Naive thymus-derived CD4-positive, alpha-beta T cell (primary cell): ENCODE measurements at regions not wholly inside any gene's neighbourhood (a gene's known extent, or its start where the extent isn't known, plus 50 kb on each side); places are given as distances from the start of the nearest gene placed in this dataset.

Experiments
- ATAC-seq: fragments of 150-1000 bp; cut with Tn5 transposase; 2 replicates; pipeline ENCODE4 v1.10.0; 2021; ENCODE audit warnings: mild to moderate bottlenecking, moderate library complexity
- CTCF ChIA-PET: fragments of 350-600 bp; sonication (Branson Sonifier 250); formaldehyde crosslinking; loops from one replicate; lab custom pipeline; 2021; ENCODE audit warnings: antibody characterized with exemption; lab: Charles Lee
- POLR2A ChIA-PET: fragments of 350-600 bp; sonication (Branson Sonifier 250); formaldehyde crosslinking; loops from one replicate; lab custom pipeline; 2021; ENCODE audit warnings: antibody characterized with exemption, inconsistent platforms; lab: Charles Lee
- DNase-seq, 9 donors: peaks; one replicate each; pipeline versions ENCODE4 v3.0.0 to v3.0.0-alpha.2; 2020 to 2022; ENCODE audit warnings: mixed read lengths in 1 of 9
- H3K27ac ChIP-seq: one replicate; pipeline ENCODE4 v1.7.0; 2013; ENCODE audit warnings: mild to moderate bottlenecking, low read depth, low read length, moderate library complexity
- H3K27me3 ChIP-seq, 2 donors: one replicate each; pipeline ENCODE4 v1.7.0; 2013; ENCODE audit warnings: low read length in 2 of 2, mild to moderate bottlenecking in 2 of 2, moderate library complexity in 2 of 2; ENCODE audit not compliant: control insufficient read depth in 2 of 2, insufficient read depth in 2 of 2
- H3K36me3 ChIP-seq, 3 experiments: 1 replicate in 2 of 3; 2 replicates in 1 of 3; pipeline ENCODE4 v1.7.0; 2013; ENCODE audit warnings: low read length in 3 of 3, mild to moderate bottlenecking in 3 of 3, moderate library complexity in 1 of 3; ENCODE audit not compliant: insufficient read depth in 3 of 3, control insufficient read depth in 2 of 3
- H3K4me1 ChIP-seq, 2 donors: one replicate each; pipeline ENCODE4 v1.7.0; 2013; ENCODE audit warnings: low read length in 2 of 2, mild to moderate bottlenecking in 2 of 2, moderate library complexity in 1 of 2; ENCODE audit not compliant: control insufficient read depth in 2 of 2, insufficient read depth in 2 of 2
- H3K4me3 ChIP-seq: 2 replicates; pipeline ENCODE4 v1.7.0; 2013; ENCODE audit warnings: mild to moderate bottlenecking, low read length
- H3K9me3 ChIP-seq, 3 experiments: 1 replicate in 2 of 3; 2 replicates in 1 of 3; pipeline ENCODE4 v1.7.0; 2013; ENCODE audit warnings: low read length in 3 of 3; ENCODE audit not compliant: control insufficient read depth in 2 of 3
- H3K27ac Mint-ChIP-seq, 9 donors: one replicate each; pipeline ENCODE4 v1.8.0; 2020 to 2022; ENCODE audit warnings: mixed read lengths in 9 of 9, mild to moderate bottlenecking in 8 of 9, moderate library complexity in 5 of 9, inconsistent platforms in 2 of 9
- H3K27me3 Mint-ChIP-seq, 5 donors: one replicate each; pipeline ENCODE4 v1.8.0; 2021 to 2022; ENCODE audit warnings: mixed read lengths in 5 of 5, mild to moderate bottlenecking in 1 of 5
- H3K36me3 Mint-ChIP-seq, 5 donors: one replicate each; pipeline ENCODE4 v1.8.0; 2020 to 2022; ENCODE audit warnings: mixed read lengths in 5 of 5, mild to moderate bottlenecking in 3 of 5, inconsistent platforms in 1 of 5
- H3K4me1 Mint-ChIP-seq, 7 donors: one replicate each; pipeline ENCODE4 v1.8.0; 2020 to 2022; ENCODE audit warnings: mixed read lengths in 7 of 7, mild to moderate bottlenecking in 3 of 7, inconsistent platforms in 1 of 7
- H3K4me3 Mint-ChIP-seq, 10 donors: one replicate each; pipeline ENCODE4 v1.8.0; 2020 to 2022; ENCODE audit warnings: mild to moderate bottlenecking in 10 of 10, mixed read lengths in 10 of 10, moderate library complexity in 6 of 10, inconsistent platforms in 2 of 10
- H3K9me3 Mint-ChIP-seq, 11 donors: one replicate each; pipeline ENCODE4 v1.8.0; 2020 to 2022; ENCODE audit warnings: mixed read lengths in 11 of 11, mild to moderate bottlenecking in 4 of 11, inconsistent platforms in 1 of 11, moderate library complexity in 1 of 11
- intact Hi-C, 2 donors: fragments of 100-400 bp; cut with micrococcal nuclease; formaldehyde crosslinking; loops; one replicate each; pipeline ENCODE4 v1.15.1; 2023

GRCh38 chr22:49551446-49551845, 276.2 kb downstream of the BRD1 start:
- no peaks in the 10 kb centered on the region for H3K36me3 ChIP-seq
- DNase-seq: no peak
- H3K9me3 Mint-ChIP-seq: peaks cover 0 to 13% (median 7%) of the 10 kb centered on the region in 11 donors
- no peak overlapping the region for H3K4me3 ChIP-seq
- H3K4me1 ChIP-seq: no peaks in the 10 kb centered on the region
- ChIA-PET CTCF (no interaction called here), POLR2A (no interaction called here)
- no peak overlapping the region for H3K27ac ChIP-seq
- H3K27me3 ChIP-seq: no peaks in the 10 kb centered on the region
- no peak overlapping the region for H3K27ac Mint-ChIP-seq
- peaks cover 0 to 11% (median 0%) of the 10 kb centered on the region in 3 experiments for H3K9me3 ChIP-seq
- peaks cover 6 to 14% (median 10%) of the 10 kb centered on the region in 5 donors for H3K36me3 Mint-ChIP-seq
- H3K4me3 Mint-ChIP-seq: peak overlapping the region in 1 of 10 donors; percentile 23
- no peaks in the 10 kb centered on the region for H3K27me3 Mint-ChIP-seq
- ATAC-seq: no peak
- intact Hi-C loops: no loop called here
- H3K4me1 Mint-ChIP-seq: peaks cover 0 to 6% (median 0%) of the 10 kb centered on the region in 7 donors

GRCh38 chr22:49550766-49551362, 276.8 kb downstream of the BRD1 start:
- Histone ChIP-seq H3K27me3 (no peaks in the 10 kb centered on the region), H3K27ac (no peak overlapping the region), H3K4me3 (no peak overlapping the region), H3K9me3 (peaks cover 0 to 11% (median 0%) of the 10 kb centered on the region in 3 experiments), H3K4me1 (no peaks in the 10 kb centered on the region), H3K36me3 (no peaks in the 10 kb centered on the region)
- peaks cover 0 to 6% (median 0%) of the 10 kb centered on the region in 7 donors for H3K4me1 Mint-ChIP-seq
- peaks cover 0 to 12% (median 7%) of the 10 kb centered on the region in 11 donors for H3K9me3 Mint-ChIP-seq
- no peak overlapping the region for H3K27ac Mint-ChIP-seq
- ATAC-seq (no peak), DNase-seq (no peak)
- ChIA-PET CTCF (no interaction called here), POLR2A (no interaction called here)
- H3K27me3 Mint-ChIP-seq: no peaks in the 10 kb centered on the region
- H3K4me3 Mint-ChIP-seq: peak overlapping the region in 2 of 10 donors; percentile 23 to 24
- intact Hi-C loops: no loop called here
- peaks cover 6 to 17% (median 10%) of the 10 kb centered on the region in 5 donors for H3K36me3 Mint-ChIP-seq

- no peak overlapping the region for H3K27ac ChIP-seq
- ATAC-seq (no peak), DNase-seq (no peak)
- peaks cover 0 to 6% (median 0%) of the 10 kb centered on the region in 7 donors for H3K4me1 Mint-ChIP-seq
- H3K9me3 ChIP-seq: peaks cover 0 to 11% (median 0%) of the 10 kb centered on the region in 3 experiments
- ChIA-PET CTCF (no interaction called here), POLR2A (no interaction called here)
- no peak overlapping the region for H3K4me3 ChIP-seq
- H3K4me3 Mint-ChIP-seq: no peak overlapping the region
- intact Hi-C loops: no loop called here
- no peaks in the 10 kb centered on the region for H3K27me3 Mint-ChIP-seq
- H3K27ac Mint-ChIP-seq: no peak overlapping the region
- H3K27me3 ChIP-seq: no peaks in the 10 kb centered on the region
- peaks cover 6 to 17% (median 10%) of the 10 kb centered on the region in 5 donors for H3K36me3 Mint-ChIP-seq
- H3K36me3 ChIP-seq: no peaks in the 10 kb centered on the region
- no peaks in the 10 kb centered on the region for H3K4me1 ChIP-seq
- peaks cover 0 to 12% (median 6%) of the 10 kb centered on the region in 11 donors for H3K9me3 Mint-ChIP-seq
These were observed 277.6 kb downstream of the BRD1 start for GRCh38 chr22:49550141-49550430.

GRCh38 chr22:49549256-49550140, 278.2 kb downstream of the BRD1 start:
- DNase-seq (no peak), ATAC-seq (no peak)
- Mint-ChIP-seq H3K4me3 (no peak overlapping the region), H3K9me3 (peaks cover 0 to 12% (median 7%) of the 10 kb centered on the region in 11 donors), H3K4me1 (peaks cover 0 to 6% (median 0%) of the 10 kb centered on the region in 7 donors), H3K27ac (no peak overlapping the region), H3K27me3 (no peaks in the 10 kb centered on the region), H3K36me3 (peaks cover 6 to 17% (median 10%) of the 10 kb centered on the region in 5 donors)
- ChIA-PET CTCF (no interaction called here), POLR2A (no interaction called here)
- Histone ChIP-seq H3K36me3 (no peaks in the 10 kb centered on the region), H3K27ac (no peak overlapping the region), H3K4me3 (no peak overlapping the region), H3K9me3 (peaks cover 0 to 11% (median 0%) of the 10 kb centered on the region in 3 experiments), H3K4me1 (no peaks in the 10 kb centered on the region), H3K27me3 (no peaks in the 10 kb centered on the region)
- intact Hi-C loops: no loop called here

GRCh38 chr22:49548356-49549202, 279.1 kb downstream of the BRD1 start:
- H3K9me3 ChIP-seq: peaks cover 0 to 11% (median 0%) of the 10 kb centered on the region in 3 experiments
- no peaks in the 10 kb centered on the region for H3K27me3 ChIP-seq
- H3K4me3 ChIP-seq: no peak overlapping the region
- POLR2A ChIA-PET: no interaction called here
- Mint-ChIP-seq H3K4me3 (no peak overlapping the region), H3K27ac (no peak overlapping the region), H3K9me3 (peaks cover 0 to 12% (median 7%) of the 10 kb centered on the region in 11 donors), H3K36me3 (peaks cover 6 to 17% (median 7%) of the 10 kb centered on the region in 5 donors), H3K27me3 (no peaks in the 10 kb centered on the region), H3K4me1 (peaks cover 0 to 6% (median 0%) of the 10 kb centered on the region in 7 donors)
- H3K4me1 ChIP-seq: no peaks in the 10 kb centered on the region
- CTCF ChIA-PET: no interaction called here
- no peak for DNase-seq
- no peaks in the 10 kb centered on the region for H3K36me3 ChIP-seq
- intact Hi-C loops: no loop called here
- ATAC-seq: no peak
- H3K27ac ChIP-seq: no peak overlapping the region

- DNase-seq (no peak), ATAC-seq (no peak)
- peaks cover 6 to 17% (median 7%) of the 10 kb centered on the region in 5 donors for H3K36me3 Mint-ChIP-seq
- no peaks in the 10 kb centered on the region for H3K4me1 ChIP-seq
- no peaks in the 10 kb centered on the region for H3K27me3 Mint-ChIP-seq
- POLR2A ChIA-PET: no interaction called here
- H3K36me3 ChIP-seq: no peaks in the 10 kb centered on the region
- CTCF ChIA-PET: no interaction called here
- H3K4me3 ChIP-seq: no peak overlapping the region
- no peak overlapping the region for H3K27ac ChIP-seq
- intact Hi-C loops: no loop called here
- H3K4me1 Mint-ChIP-seq: peaks cover 0 to 6% (median 0%) of the 10 kb centered on the region in 7 donors
- H3K27ac Mint-ChIP-seq: no peak overlapping the region
- H3K4me3 Mint-ChIP-seq: no peak overlapping the region
- H3K9me3 ChIP-seq: peaks cover 0 to 11% (median 0%) of the 10 kb centered on the region in 3 experiments
- H3K9me3 Mint-ChIP-seq: peaks cover 0 to 12% (median 7%) of the 10 kb centered on the region in 11 donors
- H3K27me3 ChIP-seq: no peaks in the 10 kb centered on the region
These were observed 279.9 kb downstream of the BRD1 start for GRCh38 chr22:49547751-49548239.
